PFSK-1 (cell line): ENCODE measurements at regions not wholly inside any gene's neighbourhood (a gene's known extent, or its start where the extent isn't known, plus 50 kb on each side); places are given as distances from the start of the nearest gene placed in this dataset.

Experiments used
- POLR2AphosphoS5 ChIP-seq: IDR thresholded peaks from 2 replicates; pipeline ENCODE4 v1.6.1; 2012; ENCODE audit warnings: low read depth, mild to moderate bottlenecking, control low read depth, low read length, moderate library complexity
- REST ChIP-seq, 2 experiments: IDR thresholded peaks; 2 replicates each; pipeline versions ENCODE4 v1.6.1 to v1.8.0; 2011 to 2012; ENCODE audit warnings: low read depth in 2 of 2, low read length in 2 of 2, control low read depth in 1 of 2, inconsistent platforms in 1 of 2, mild to moderate bottlenecking in 1 of 2, moderate library complexity in 1 of 2; ENCODE audit not compliant: insufficient read depth in 1 of 2

GRCh38 chr11:96713301-96713700 is 323.5 kb downstream of the JRKL start:
- TF ChIP-seq REST (IDR thresholded peaks at IDR 0.05; ENCODE audit: insufficient read depth in 1 of 2, low read depth in 2 of 2, low read length in 2 of 2), result no peak
- no peak for TF ChIP-seq POLR2AphosphoS5
